HFFc6 (cell line): ENCODE measurements at regions not wholly inside any gene's neighbourhood (a gene's known extent, or its start where the extent isn't known, plus 50 kb on each side); places are given as distances from the start of the nearest gene placed in this dataset.

Source experiments
- DNase-seq: peaks from one replicate; pipeline ENCODE4 v3.0.0-alpha.2; 2018
- H3K27ac Mint-ChIP-seq: 2 replicates; pipeline ENCODE4 v1.8.0; 2020; ENCODE audit warnings: mild to moderate bottlenecking, mixed read lengths
- H3K27me3 Mint-ChIP-seq: 2 replicates; pipeline ENCODE4 v1.8.0; 2021; ENCODE audit warnings: mild to moderate bottlenecking, moderate library complexity, mixed read lengths; ENCODE audit not compliant: insufficient read depth
- H3K36me3 Mint-ChIP-seq: 2 replicates; pipeline ENCODE4 v1.8.0; 2021; ENCODE audit warnings: low read depth, mixed read lengths
- H3K4me1 Mint-ChIP-seq: 2 replicates; pipeline ENCODE4 v1.8.0; 2020; ENCODE audit warnings: low read depth, mixed read lengths
- H3K4me3 Mint-ChIP-seq: 2 replicates; pipeline ENCODE4 v1.8.0; 2020; ENCODE audit warnings: mild to moderate bottlenecking, moderate library complexity, mixed read lengths
- H3K9me3 Mint-ChIP-seq: 2 replicates; pipeline ENCODE4 v1.8.0; 2020; ENCODE audit warnings: mild to moderate bottlenecking, mixed read lengths
- CTCF ChIP-seq: fragments of 200-600 bp; sonication (generic); IDR thresholded peaks from 2 replicates; pipeline ENCODE4 v1.5.0; 2021; ENCODE audit warnings: antibody characterized with exemption, mild to moderate bottlenecking

- H3K4me1 Mint-ChIP-seq = no peaks in the 10 kb centered on the region
- H3K27me3 Mint-ChIP-seq = peaks cover 26% of the 10 kb centered on the region
- H3K36me3 Mint-ChIP-seq = peaks cover 8% of the 10 kb centered on the region; the same call in 1 of the 2 replicates
- no peak overlapping the region for H3K27ac Mint-ChIP-seq
- no peak for TF ChIP-seq CTCF
- H3K4me3 Mint-ChIP-seq = no peak overlapping the region
- no peak for DNase-seq
- peaks cover 11% of the 10 kb centered on the region; the same call in 1 of the 2 replicates for H3K9me3 Mint-ChIP-seq
These were observed 149.2 kb downstream of the EVA1A start for GRCh38 chr2:75411574-75411973.

GRCh38 chr2:75410702-75411101 lies 150.0 kb downstream of the EVA1A start:
- TF ChIP-seq CTCF = no peak
- peaks cover 8% of the 10 kb centered on the region; the same call in 1 of the 2 replicates for H3K36me3 Mint-ChIP-seq
- H3K27ac Mint-ChIP-seq = no peak overlapping the region
- no peak overlapping the region for H3K4me3 Mint-ChIP-seq
- H3K9me3 Mint-ChIP-seq = peaks cover 11% of the 10 kb centered on the region; the same call in 1 of the 2 replicates
- DNase-seq = no peak
- no peaks in the 10 kb centered on the region for H3K4me1 Mint-ChIP-seq
- peaks cover 27% of the 10 kb centered on the region for H3K27me3 Mint-ChIP-seq

- no peaks in the 10 kb centered on the region for H3K4me1 Mint-ChIP-seq
- no peak for DNase-seq
- H3K4me3 Mint-ChIP-seq = no peak overlapping the region
- H3K27me3 Mint-ChIP-seq = peaks cover 23% of the 10 kb centered on the region
- no peak overlapping the region for H3K27ac Mint-ChIP-seq
- no peak for TF ChIP-seq CTCF
- H3K9me3 Mint-ChIP-seq = peaks cover 11% of the 10 kb centered on the region; the same call in 1 of the 2 replicates
- peaks cover 8% of the 10 kb centered on the region; the same call in 1 of the 2 replicates for H3K36me3 Mint-ChIP-seq
These were observed 152.0 kb downstream of the EVA1A start for GRCh38 chr2:75408771-75409170.

- TF ChIP-seq CTCF = no peak
- Mint-ChIP-seq H3K4me3 (no peak overlapping the region), H3K27me3 (peaks cover 21% of the 10 kb centered on the region), H3K27ac (no peak overlapping the region), H3K9me3 (peaks cover 11% of the 10 kb centered on the region; the same call in 1 of the 2 replicates), H3K36me3 (peaks cover 8% of the 10 kb centered on the region; the same call in 1 of the 2 replicates), H3K4me1 (no peaks in the 10 kb centered on the region)
- no peak for DNase-seq
These were observed 153.7 kb downstream of the EVA1A start for GRCh38 chr2:75407038-75407530.

- Mint-ChIP-seq H3K9me3 (peaks cover 11% of the 10 kb centered on the region; the same call in 1 of the 2 replicates), H3K4me3 (no peak overlapping the region), H3K27ac (no peak overlapping the region), H3K4me1 (no peaks in the 10 kb centered on the region), H3K36me3 (peaks cover 8% of the 10 kb centered on the region; the same call in 1 of the 2 replicates), H3K27me3 (peaks cover 27% of the 10 kb centered on the region)
- TF ChIP-seq CTCF = no peak
- DNase-seq = no peak
These were observed 154.6 kb downstream of the EVA1A start for GRCh38 chr2:75406131-75406581.
